HEK293 (cell line): ENCODE measurements at regions not wholly inside any gene's neighbourhood (a gene's known extent, or its start where the extent isn't known, plus 50 kb on each side); places are given as distances from the start of the nearest gene placed in this dataset.

Experiments used
- CTCF ChIA-PET: fragments of 350-600 bp; formaldehyde crosslinking; extraction: SDS; loops from one replicate; lab custom pipeline; 2021; ENCODE audit warnings: antibody characterized with exemption; lab: Yijun Ruan, JAX
- POLR2A ChIA-PET: fragments of 300-600 bp; formaldehyde crosslinking; extraction: SDS; loops from one replicate; lab custom pipeline; 2020; ENCODE audit warnings: antibody characterized with exemption, inconsistent platforms; lab: Yijun Ruan, JAX
- H3K27ac ChIP-seq: fragments of 200-500 bp; sonication (Bioruptor generic); 2 replicates; pipeline ENCODE4 v1.5.1; 2014; ENCODE audit warnings: low read depth, low read length, control low read depth, inconsistent platforms; ENCODE audit errors: extremely low read depth
- H3K36me3 ChIP-seq, 2 experiments: fragments of 200-500 bp in 1 of 2; sonication (Bioruptor generic) in 1 of 2; 1 replicate in 1 of 2; 2 replicates in 1 of 2; pipeline ENCODE4 v1.5.1; 2014 to 2017; ENCODE audit warnings: inconsistent platforms in 2 of 2, low read length in 2 of 2; ENCODE audit not compliant: control insufficient read depth in 2 of 2, insufficient read depth in 1 of 2
- H3K4me1 ChIP-seq: fragments of 200-500 bp; sonication (Bioruptor generic); 2 replicates; pipeline ENCODE4 v1.5.1; 2014; ENCODE audit warnings: mild to moderate bottlenecking, low read length, inconsistent platforms; ENCODE audit not compliant: control insufficient read depth, insufficient read depth
- H3K4me3 ChIP-seq: 2 replicates; pipeline ENCODE4 v1.5.1; 2011; ENCODE audit warnings: low read depth, mild to moderate bottlenecking, control low read depth, low read length, moderate library complexity
- H3K9me3 ChIP-seq: fragments of 200-500 bp; sonication (Bioruptor generic); 2 replicates; pipeline ENCODE4 v1.5.1; 2014; ENCODE audit warnings: low read depth, low read length, inconsistent platforms; ENCODE audit not compliant: control insufficient read depth, insufficient read depth
- AEBP2 ChIP-seq: fragments of 450-650 bp; formaldehyde crosslinking; IDR thresholded peaks from 2 replicates; pipeline ENCODE4 v1.5.1; 2016; ENCODE audit warnings: missing biosample characterization, missing genetic modification characterization, borderline replicate concordance
- CTCF ChIP-seq: fragments of 450-650 bp; formaldehyde crosslinking; IDR thresholded peaks from 2 replicates; pipeline ENCODE4 v1.5.1; 2016; ENCODE audit warnings: missing biosample characterization, missing genetic modification characterization
- ELK4 ChIP-seq: IDR thresholded peaks from 2 replicates; pipeline ENCODE4 v1.6.1; 2011; ENCODE audit warnings: mild to moderate bottlenecking, low read depth, low read length, borderline replicate concordance
- INSM2 ChIP-seq: fragments of 450-650 bp; formaldehyde crosslinking; IDR thresholded peaks from 2 replicates; pipeline ENCODE4 v1.5.1; 2016; ENCODE audit warnings: missing biosample characterization, missing genetic modification characterization
- MYNN ChIP-seq: fragments of 450-650 bp; formaldehyde crosslinking; IDR thresholded peaks from 2 replicates; pipeline ENCODE4 v1.5.1; 2016; ENCODE audit warnings: missing biosample characterization, missing genetic modification characterization, borderline replicate concordance
- SCRT1 ChIP-seq: fragments of 450-650 bp; formaldehyde crosslinking; IDR thresholded peaks from 2 replicates; pipeline ENCODE4 v1.5.1; 2016; ENCODE audit warnings: missing biosample characterization, missing genetic modification characterization, borderline replicate concordance
- TRIM28 ChIP-seq: IDR thresholded peaks from 2 replicates; pipeline ENCODE4 v1.6.1; 2011; ENCODE audit warnings: low read length, control low read depth, borderline replicate concordance
- ZFHX2 ChIP-seq: fragments of 450-650 bp; formaldehyde crosslinking; conservative IDR thresholded peaks from 2 replicates; pipeline ENCODE4 v1.5.1; 2016; ENCODE audit warnings: missing biosample characterization, missing genetic modification characterization
- ZIC2 ChIP-seq: fragments of 450-650 bp; formaldehyde crosslinking; IDR thresholded peaks from 2 replicates; pipeline ENCODE4 v1.5.1; 2016; ENCODE audit warnings: missing biosample characterization, missing genetic modification characterization
- ZNF114 ChIP-seq: fragments of 450-650 bp; formaldehyde crosslinking; IDR thresholded peaks from 2 replicates; pipeline ENCODE4 v1.5.0; 2017; ENCODE audit warnings: missing biosample characterization, missing genetic modification characterization
- ZNF132 ChIP-seq: fragments of 450-650 bp; formaldehyde crosslinking; IDR thresholded peaks from 2 replicates; pipeline ENCODE4 v1.5.1; 2017; ENCODE audit warnings: missing biosample characterization, missing genetic modification characterization, borderline replicate concordance
- ZNF248 ChIP-seq: fragments of 450-650 bp; formaldehyde crosslinking; IDR thresholded peaks from 2 replicates; pipeline ENCODE4 v1.5.1; 2017; ENCODE audit warnings: missing biosample characterization, missing genetic modification characterization
- ZNF266 ChIP-seq: fragments of 450-650 bp; formaldehyde crosslinking; IDR thresholded peaks from 2 replicates; pipeline ENCODE4 v1.5.1; 2016; ENCODE audit warnings: missing biosample characterization, missing genetic modification characterization, low read depth
- ZNF354C ChIP-seq: fragments of 450-650 bp; formaldehyde crosslinking; IDR thresholded peaks from 2 replicates; pipeline ENCODE4 v1.5.1; 2016; ENCODE audit warnings: missing biosample characterization, missing genetic modification characterization, low read depth, borderline replicate concordance
- ZNF362 ChIP-seq: fragments of 450-650 bp; formaldehyde crosslinking; IDR thresholded peaks from 2 replicates; pipeline ENCODE4 v1.5.1; 2016; ENCODE audit warnings: missing biosample characterization, missing genetic modification characterization
- ZNF596 ChIP-seq: fragments of 450-650 bp; IDR thresholded peaks from 2 replicates; pipeline ENCODE4 v1.5.0; 2018; ENCODE audit warnings: missing biosample characterization, mild to moderate bottlenecking, missing genetic modification characterization, moderate library complexity
- ZNF747 ChIP-seq: fragments of 450-650 bp; formaldehyde crosslinking; IDR thresholded peaks from 2 replicates; pipeline ENCODE4 v1.5.1; 2016; ENCODE audit warnings: missing biosample characterization, missing genetic modification characterization
- ZNF776 ChIP-seq: fragments of 450-650 bp; formaldehyde crosslinking; IDR thresholded peaks from 2 replicates; pipeline ENCODE4 v1.5.0; 2017; ENCODE audit warnings: missing biosample characterization, missing genetic modification characterization, borderline replicate concordance
- ZSCAN16 ChIP-seq: fragments of 450-650 bp; formaldehyde crosslinking; IDR thresholded peaks from 2 replicates; pipeline ENCODE4 v1.5.1; 2016; ENCODE audit warnings: missing biosample characterization, missing genetic modification characterization

GRCh38 chr2:242019344-242019743, 149.8 kb downstream of the RTP5 start:
- Histone ChIP-seq H3K4me1 (no peaks in the 10 kb centered on the region), H3K36me3 (no peaks in the 10 kb centered on the region), H3K4me3 (no peak overlapping the region), H3K9me3 (no peaks in the 10 kb centered on the region), H3K27ac (no peak overlapping the region)
- TF ChIP-seq MYNN (no peak), ZSCAN16 (no peak), ZIC2 (tag by site-specific recombination) (peak; percentile 23; the same call in 1 of the 2 replicates), INSM2 (no peak)
- ChIA-PET CTCF (interaction anchor here (0.6 to 0.7 kb wide), 2 partner anchors 21 to 41 kb away, joined by 3 read pairs; no protein-coding TSS in a partner anchor), POLR2A (no interaction called here)

GRCh38 chr2:242020196-242021004, 150.9 kb downstream of the RTP5 start:
- no peaks in the 10 kb centered on the region for H3K4me1 ChIP-seq
- no peaks in the 10 kb centered on the region for H3K9me3 ChIP-seq
- no peaks in the 10 kb centered on the region for H3K36me3 ChIP-seq
- H3K4me3 ChIP-seq = no peak overlapping the region
- TF ChIP-seq CTCF (tag by site-specific recombination) (peak; percentile 63; the same call in 1 of the 2 replicates), ZNF596 (tag by site-specific recombination) (no peak), ZNF114 (tag by site-specific recombination) (no peak), AEBP2 (tag by site-specific recombination) (no peak), SCRT1 (tag by site-specific recombination) (no peak), ZNF362 (tag by site-specific recombination) (no peak), ZIC2 (tag by site-specific recombination) (peak; percentile 45; the same call in 1 of the 2 replicates), ZNF266 (no peak)
- H3K27ac ChIP-seq = no peak overlapping the region
- CTCF ChIA-PET = interaction anchor here (0.6 to 1.3 kb wide), 2 partner anchors 69 to 320 kb away, joined by 3 to 4 read pairs; no protein-coding TSS in a partner anchor
- POLR2A ChIA-PET = no interaction called here

GRCh38 chr2:242022550-242023290, 153.2 kb downstream of the RTP5 start:
- CTCF ChIA-PET = interaction anchor here (0.6 kb wide), 1 partner anchor 67 kb away, joined by 3 read pairs; no protein-coding TSS in a partner anchor
- Histone ChIP-seq H3K9me3 (no peaks in the 10 kb centered on the region), H3K4me3 (no peak overlapping the region), H3K27ac (no peak overlapping the region), H3K36me3 (no peaks in the 10 kb centered on the region), H3K4me1 (no peaks in the 10 kb centered on the region)
- POLR2A ChIA-PET = interaction anchor here (1.1 kb wide), 1 partner anchor 18 kb away, joined by 3 read pairs; no protein-coding TSS in a partner anchor
- TF ChIP-seq TRIM28 (no peak), ZNF132 (tag by site-specific recombination) (no peak), ZFHX2 (tag by site-specific recombination) (no peak), ZNF747 (tag by site-specific recombination) (no peak), ZNF354C (tag by site-specific recombination) (no peak), ZNF776 (no peak), ELK4 (no peak), ZNF248 (no peak)
